ENCODE measurements at regions not wholly inside any gene's neighbourhood (a gene's known extent, or its start where the extent isn't known, plus 50 kb on each side); places are given as distances from the start of the nearest gene placed in this dataset.

- Histone ChIP-seq H3K9me3 (replicated peaks; ENCODE audit: control insufficient read depth, insufficient read depth, low read depth, low read length) (no peaks in the 10 kb centered on the region), H3K4me1 (replicated peaks in 1 of 2; ENCODE audit: control insufficient read depth in 2 of 2, insufficient read depth in 2 of 2, low read length in 2 of 2) (no peaks in the 10 kb centered on the region), H3K4me2 (ENCODE audit: insufficient read depth, low read length) (no peak overlapping the region), H3K36me3 (ENCODE audit: control insufficient read depth, insufficient read depth, low read length) (no peaks in the 10 kb centered on the region), H4K20me1 (replicated peaks; ENCODE audit: control insufficient read depth, insufficient read depth, low read length) (no peaks in the 10 kb centered on the region; the same call in 1 of the 2 replicates), H3K9me1 (ENCODE audit: control insufficient read depth, insufficient read depth, low read length) (no peaks in the 10 kb centered on the region), H3K4me3 (no peak overlapping the region), H3K27me3 (ENCODE audit: control insufficient read depth in 2 of 2, insufficient read depth in 2 of 2, low read length in 2 of 2) (no peaks in the 10 kb centered on the region; a peak in 1 of 5 replicates), H2AFZ (ENCODE audit: low read depth, low read length) (no peak overlapping the region), H3K9ac (ENCODE audit: insufficient read depth in 1 of 2, low read depth in 2 of 2, low read length in 2 of 2) (no peak overlapping the region), H3K79me2 (ENCODE audit: control insufficient read depth, insufficient read depth, low read length) (no peaks in the 10 kb centered on the region), H3K27ac (ENCODE audit: extremely low read depth, low read depth, low read length) (no peak overlapping the region)
- BruUV-seq (replicated peaks), result no TSS peak
- in situ Hi-C loops (cut with MboI), result no loop called here
- FAIRE-seq (no peak), DNase-seq (ENCODE audit: extremely low read depth in 1 of 4, low spot score in 3 of 4) (no peak), ATAC-seq (no peak)
- ChIA-PET CTCF (ENCODE audit: low intra/inter-chr PET ratio) (no interaction called here), POLR2A (interaction anchor here (0.6 to 1.3 kb wide), 2 partner anchors 15 to 135 kb away, joined by 3 read pairs; no protein-coding TSS in a partner anchor)
- TF ChIP-seq FOXP4 (CRISPR knock-in tag; IDR thresholded peaks at IDR 0.05; ENCODE audit: borderline replicate concordance) (no peak), ZFP36 (IDR thresholded peaks at IDR 0.05; ENCODE audit: low read depth, low read length, partially characterized antibody) (peak; percentile 46), RBM25 (IDR thresholded peaks at IDR 0.05; ENCODE audit: low read depth, low read length, severe bottlenecking) (peak; percentile 72)
- intact Hi-C loops (cut with micrococcal nuclease), result no loop called here
These were observed 213.6 kb upstream of the ANKRD55 start for GRCh38 chr5:56446728-56447127.

- H3K9ac ChIP-seq (ENCODE audit: insufficient read depth in 1 of 2, low read depth in 2 of 2, low read length in 2 of 2), result no peak overlapping the region
- in situ Hi-C loops (cut with MboI), result no loop called here
- no peaks in the 10 kb centered on the region for H3K36me3 ChIP-seq (ENCODE audit: control insufficient read depth, insufficient read depth, low read length)
- FAIRE-seq, result no peak
- H3K27ac ChIP-seq (ENCODE audit: extremely low read depth, low read depth, low read length), result no peak overlapping the region
- no peak overlapping the region for H3K4me3 ChIP-seq
- no peaks in the 10 kb centered on the region for H3K9me3 ChIP-seq (replicated peaks; ENCODE audit: control insufficient read depth, insufficient read depth, low read depth, low read length)
- H2AFZ ChIP-seq (ENCODE audit: low read depth, low read length), result no peak overlapping the region
- WGBS (ENCODE audit: insufficient coverage, low coverage, missing lambda C conversion rate), result 0% methylated on average over 2 of the region's 2 CpGs
- ChIA-PET CTCF (ENCODE audit: low intra/inter-chr PET ratio) (no interaction called here), POLR2A (no interaction called here)
- H4K20me1 ChIP-seq (replicated peaks; ENCODE audit: control insufficient read depth, insufficient read depth, low read length), result no peaks in the 10 kb centered on the region
- no peaks in the 10 kb centered on the region for H3K79me2 ChIP-seq (ENCODE audit: control insufficient read depth, insufficient read depth, low read length)
- H3K4me1 ChIP-seq (replicated peaks in 1 of 2; ENCODE audit: control insufficient read depth in 2 of 2, insufficient read depth in 2 of 2, low read length in 2 of 2), result no peaks in the 10 kb centered on the region
- DNase-seq (ENCODE audit: extremely low read depth in 1 of 4, low spot score in 3 of 4), result no peak
- H3K9me1 ChIP-seq (ENCODE audit: control insufficient read depth, insufficient read depth, low read length), result no peaks in the 10 kb centered on the region
- no TSS peak for BruUV-seq (replicated peaks)
- no peaks in the 10 kb centered on the region for H3K27me3 ChIP-seq (ENCODE audit: control insufficient read depth in 2 of 2, insufficient read depth in 2 of 2, low read length in 2 of 2)
- ATAC-seq, result no peak
- intact Hi-C loops (cut with micrococcal nuclease), result no loop called here
- H3K4me2 ChIP-seq (ENCODE audit: insufficient read depth, low read length), result no peak overlapping the region
- no peak for TF ChIP-seq PKNOX1 (IDR thresholded peaks at IDR 0.05)
- TF ChIP-seq HEY1 (CRISPR knock-in tag; IDR thresholded peaks at IDR 0.05; ENCODE audit: borderline replicate concordance), result no peak
- no peak for TF ChIP-seq SIRT6 (IDR thresholded peaks at IDR 0.05; ENCODE audit: low read depth, low read length)
- no peak for TF ChIP-seq ZNF121 (CRISPR knock-in tag; conservative IDR thresholded peaks at IDR 0.05)
- no peak for TF ChIP-seq ZC3H8 (IDR thresholded peaks at IDR 0.05)
- no peak for TF ChIP-seq CHD4 (IDR thresholded peaks at IDR 0.05; ENCODE audit: insufficient read depth, insufficient replicate concordance, low read depth, low read length, poor library complexity, severe bottlenecking)
- no peak for TF ChIP-seq ARHGAP35 (IDR thresholded peaks at IDR 0.05; ENCODE audit: partially characterized antibody)
- no peak for TF ChIP-seq ETV1 (tag; conservative IDR thresholded peaks at IDR 0.05; ENCODE audit: low read depth)
- TF ChIP-seq TCF7 (IDR thresholded peaks at IDR 0.05; ENCODE audit: borderline replicate concordance), result no peak
- TF ChIP-seq MEF2A (IDR thresholded peaks at IDR 0.05; ENCODE audit: control insufficient read depth, low read depth, low read length), result no peak
- TF ChIP-seq ZSCAN29 (IDR thresholded peaks at IDR 0.05), result no peak
- no peak for TF ChIP-seq ZNF668 (CRISPR knock-in tag; IDR thresholded peaks at IDR 0.05)
- TF ChIP-seq DPF2 (IDR thresholded peaks at IDR 0.05), result no peak
- TF ChIP-seq MTA3 (IDR thresholded peaks at IDR 0.05; ENCODE audit: borderline replicate concordance), result no peak
These were observed 210.7 kb upstream of the ANKRD55 start for GRCh38 chr5:56443826-56444225.

All from K562 (cell line).